CD14-positive monocyte (primary cell): ENCODE measurements at regions not wholly inside any gene's neighbourhood (a gene's known extent, or its start where the extent isn't known, plus 50 kb on each side); places are given as distances from the start of the nearest gene placed in this dataset.

ENCODE experiments used
- DNase-seq, 3 donors: peaks; one replicate each; pipeline ENCODE4 v3.0.0-alpha.2; 2011 to 2022
- H2AFZ ChIP-seq: 2 replicates; pipeline ENCODE4 v1.6.0; 2012; ENCODE audit warnings: mild to moderate bottlenecking, low read depth, low read length, inconsistent platforms; ENCODE audit not compliant: insufficient read depth, poor library complexity, severe bottlenecking
- H3K27ac ChIP-seq, 2 donors: 1 replicate in 1 of 2; 2 replicates in 1 of 2; pipeline ENCODE4 v1.5.1; 2012 to 2013; ENCODE audit warnings: low read length in 2 of 2, control low read depth in 1 of 2, inconsistent platforms in 1 of 2, low read depth in 1 of 2, mild to moderate bottlenecking in 1 of 2
- H3K27me3 ChIP-seq, 2 donors: one replicate each; pipeline versions ENCODE4 v1.6.0 to v1.6.1; 2011 to 2013; ENCODE audit warnings: low read length in 2 of 2; ENCODE audit not compliant: control insufficient read depth in 2 of 2, insufficient read depth in 2 of 2
- H3K36me3 ChIP-seq, 2 donors: replicated peaks in 1 of 2; 1 replicate in 1 of 2; 2 replicates in 1 of 2; pipeline versions ENCODE4 v1.5.1 to v1.6.1; 2012 to 2013; ENCODE audit warnings: low read length in 2 of 2, control low read depth in 1 of 2, inconsistent platforms in 1 of 2, mild to moderate bottlenecking in 1 of 2; ENCODE audit not compliant: insufficient read depth in 2 of 2, control insufficient read depth in 1 of 2
- H3K4me1 ChIP-seq, 2 donors: 1 replicate in 1 of 2; 2 replicates in 1 of 2; pipeline versions ENCODE4 v1.5.1 to v1.6.1; 2012 to 2013; ENCODE audit warnings: low read length in 2 of 2, control low read depth in 1 of 2, inconsistent platforms in 1 of 2, mild to moderate bottlenecking in 1 of 2, moderate library complexity in 1 of 2; ENCODE audit not compliant: insufficient read depth in 2 of 2, control insufficient read depth in 1 of 2
- H3K4me2 ChIP-seq: replicated peaks from 2 replicates; pipeline ENCODE3; 2012; ENCODE audit warnings: low read length, moderate library complexity, mild to moderate bottlenecking; ENCODE audit not compliant: poor library complexity, severe bottlenecking; ENCODE audit errors: extremely low read depth
- H3K4me3 ChIP-seq, 3 experiments: fragments of 200-600 bp in 1 of 3; sonication (generic) in 1 of 3; replicated peaks in 1 of 3; 1 replicate in 2 of 3; 2 replicates in 1 of 3; pipeline ENCODE4 v1.5.1; 2011 to 2013; ENCODE audit warnings: low read length in 3 of 3, mild to moderate bottlenecking in 3 of 3, control low read depth in 2 of 3, low read depth in 2 of 3, inconsistent platforms in 1 of 3, moderate library complexity in 1 of 3
- H3K79me2 ChIP-seq: 2 replicates; pipeline ENCODE4 v1.6.0; 2012; ENCODE audit warnings: mild to moderate bottlenecking, control low read depth, inconsistent platforms, low read length, moderate library complexity; ENCODE audit not compliant: insufficient read depth
- H3K9ac ChIP-seq: 2 replicates; pipeline ENCODE4 v1.6.0; 2017; ENCODE audit warnings: low read length, mild to moderate bottlenecking; ENCODE audit not compliant: insufficient read depth, poor library complexity, severe bottlenecking
- H3K9me3 ChIP-seq, 2 donors: replicated peaks in 1 of 2; 1 replicate in 1 of 2; 2 replicates in 1 of 2; pipeline versions ENCODE4 v1.5.1 to v1.6.1; 2012 to 2013; ENCODE audit warnings: low read length in 2 of 2, control low read depth in 1 of 2; ENCODE audit not compliant: control insufficient read depth in 1 of 2, insufficient read depth in 1 of 2
- H4K20me1 ChIP-seq: 2 replicates; pipeline ENCODE4 v1.6.0; 2012; ENCODE audit warnings: mild to moderate bottlenecking, low read length, control low read depth, moderate library complexity; ENCODE audit not compliant: insufficient read depth
- H3K27ac Mint-ChIP-seq, 7 donors: one replicate each; pipeline ENCODE4 v1.8.0; 2020; ENCODE audit warnings: mild to moderate bottlenecking in 7 of 7, mixed read lengths in 7 of 7, moderate library complexity in 6 of 7, inconsistent platforms in 2 of 7
- H3K27me3 Mint-ChIP-seq, 3 donors: one replicate each; pipeline ENCODE4 v1.8.0; 2021 to 2022; ENCODE audit warnings: low read depth in 3 of 3, mild to moderate bottlenecking in 3 of 3, mixed read lengths in 3 of 3, moderate library complexity in 3 of 3, inconsistent platforms in 1 of 3
- H3K36me3 Mint-ChIP-seq, 2 donors: one replicate each; pipeline ENCODE4 v1.8.0; 2020; ENCODE audit warnings: mixed read lengths in 2 of 2, inconsistent platforms in 1 of 2, mild to moderate bottlenecking in 1 of 2
- H3K4me1 Mint-ChIP-seq: one replicate; pipeline ENCODE4 v1.8.0; 2020; ENCODE audit warnings: mild to moderate bottlenecking, mixed read lengths
- H3K4me3 Mint-ChIP-seq, 2 donors: one replicate each; pipeline ENCODE4 v1.8.0; 2020; ENCODE audit warnings: mild to moderate bottlenecking in 2 of 2, mixed read lengths in 2 of 2, moderate library complexity in 1 of 2
- H3K9me3 Mint-ChIP-seq, 7 donors: one replicate each; pipeline ENCODE4 v1.8.0; 2020 to 2022; ENCODE audit warnings: mixed read lengths in 7 of 7, mild to moderate bottlenecking in 6 of 7, moderate library complexity in 6 of 7, inconsistent platforms in 2 of 7
- WGBS: methylation state at CpG from one replicate; pipeline ENCODE4 v1.1.5; 2013; ENCODE audit warnings: missing lambda C conversion rate; ENCODE audit not compliant: insufficient coverage; 5-methylcytosine and 5-hydroxymethylcytosine counted together
- intact Hi-C, 2 donors: fragments of 100-400 bp; cut with micrococcal nuclease; formaldehyde crosslinking; loops; one replicate each; pipeline versions ENCODE4 v1.15.0 to v1.15.1; 2023
- TF ChIP-seq, protein P1 (sequence below): fragments of 200-600 bp; IDR thresholded peaks from one replicate; pipeline ENCODE4 v1.8.0; 2022; ENCODE audit warnings: antibody characterized with exemption, mild to moderate bottlenecking

DNA sequence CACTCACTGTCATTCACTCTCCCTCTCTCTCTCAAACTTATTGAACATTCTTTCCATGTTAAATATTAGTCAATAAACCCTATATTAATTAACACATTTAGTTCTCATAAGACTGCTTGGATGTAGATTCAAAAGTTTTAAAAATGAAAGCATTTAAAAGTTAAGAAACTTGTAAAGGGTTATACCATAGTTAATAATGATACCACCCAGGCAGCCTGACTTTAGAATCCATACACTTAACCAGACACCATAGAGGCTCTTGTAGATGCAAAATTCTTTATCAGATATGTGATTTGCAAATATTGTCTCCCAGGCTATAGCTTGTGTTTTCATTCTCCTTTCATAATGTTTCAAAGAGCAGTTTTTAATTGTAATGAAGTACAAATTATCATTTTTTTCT, 335.8 kb upstream of the ACTBL2 start:
- H3K9me3 ChIP-seq, result peaks cover 0 to 5% of the 10 kb centered on the region in 2 donors
- H4K20me1 ChIP-seq, result no peaks in the 10 kb centered on the region
- DNase-seq, result no peak
- Mint-ChIP-seq H3K27ac (no peak overlapping the region), H3K4me1 (no peaks in the 10 kb centered on the region), H3K4me3 (no peak overlapping the region), H3K36me3 (no peaks in the 10 kb centered on the region), H3K9me3 (peaks cover 0 to 15% (median 9%) of the 10 kb centered on the region in 7 donors), H3K27me3 (peaks cover 0 to 3% (median 0%) of the 10 kb centered on the region in 3 donors)
- H3K4me2 ChIP-seq, result no peak overlapping the region
- no peaks in the 10 kb centered on the region for H3K79me2 ChIP-seq
- no peak overlapping the region for H3K4me3 ChIP-seq
- intact Hi-C loops, result no loop called here
- no peaks in the 10 kb centered on the region for H3K4me1 ChIP-seq
- no peak overlapping the region for H3K27ac ChIP-seq
- no peak overlapping the region for H3K9ac ChIP-seq
- no peaks in the 10 kb centered on the region for H3K27me3 ChIP-seq
- TF ChIP-seq, protein P1, sequence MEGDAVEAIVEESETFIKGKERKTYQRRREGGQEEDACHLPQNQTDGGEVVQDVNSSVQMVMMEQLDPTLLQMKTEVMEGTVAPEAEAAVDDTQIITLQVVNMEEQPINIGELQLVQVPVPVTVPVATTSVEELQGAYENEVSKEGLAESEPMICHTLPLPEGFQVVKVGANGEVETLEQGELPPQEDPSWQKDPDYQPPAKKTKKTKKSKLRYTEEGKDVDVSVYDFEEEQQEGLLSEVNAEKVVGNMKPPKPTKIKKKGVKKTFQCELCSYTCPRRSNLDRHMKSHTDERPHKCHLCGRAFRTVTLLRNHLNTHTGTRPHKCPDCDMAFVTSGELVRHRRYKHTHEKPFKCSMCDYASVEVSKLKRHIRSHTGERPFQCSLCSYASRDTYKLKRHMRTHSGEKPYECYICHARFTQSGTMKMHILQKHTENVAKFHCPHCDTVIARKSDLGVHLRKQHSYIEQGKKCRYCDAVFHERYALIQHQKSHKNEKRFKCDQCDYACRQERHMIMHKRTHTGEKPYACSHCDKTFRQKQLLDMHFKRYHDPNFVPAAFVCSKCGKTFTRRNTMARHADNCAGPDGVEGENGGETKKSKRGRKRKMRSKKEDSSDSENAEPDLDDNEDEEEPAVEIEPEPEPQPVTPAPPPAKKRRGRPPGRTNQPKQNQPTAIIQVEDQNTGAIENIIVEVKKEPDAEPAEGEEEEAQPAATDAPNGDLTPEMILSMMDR, result no peak
- no peaks in the 10 kb centered on the region for H3K36me3 ChIP-seq
- H2AFZ ChIP-seq, result no peak overlapping the region

DNA sequence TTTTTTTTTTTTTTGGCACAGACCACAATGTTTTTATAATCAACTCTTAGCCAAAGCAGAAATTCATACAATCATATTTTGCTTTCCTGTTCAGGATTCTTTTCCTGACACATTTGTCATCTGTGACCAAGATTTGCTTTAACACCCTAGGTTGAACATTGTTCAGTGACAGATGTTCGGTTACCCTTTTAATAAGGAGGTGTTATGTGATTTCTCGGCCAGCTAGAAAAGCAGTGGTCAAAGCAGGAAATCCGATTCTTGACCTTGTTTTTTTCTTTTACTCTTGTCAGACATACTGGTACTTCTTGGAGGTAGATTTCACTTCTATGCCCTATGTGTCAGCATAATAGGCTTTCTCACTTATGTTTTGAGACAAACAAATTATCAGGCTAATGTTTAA, 335.3 kb upstream of the ACTBL2 start:
- no peaks in the 10 kb centered on the region for H3K4me1 Mint-ChIP-seq
- WGBS, result no CpG with 5 or more reads among the region's 3 CpGs

More for the DNA sequence above, 335.3 kb upstream of the ACTBL2 start:
- Mint-ChIP-seq H3K36me3 (no peaks in the 10 kb centered on the region), H3K27me3 (peaks cover 0 to 3% (median 0%) of the 10 kb centered on the region in 3 donors), H3K4me3 (no peak overlapping the region), H3K27ac (no peak overlapping the region), H3K9me3 (peaks cover 0 to 15% (median 9%) of the 10 kb centered on the region in 7 donors)
- Histone ChIP-seq H3K4me3 (no peak overlapping the region), H3K79me2 (no peaks in the 10 kb centered on the region), H3K9me3 (peaks cover 0 to 5% of the 10 kb centered on the region in 2 donors), H2AFZ (no peak overlapping the region), H3K4me1 (no peaks in the 10 kb centered on the region), H3K4me2 (no peak overlapping the region), H3K9ac (no peak overlapping the region), H4K20me1 (no peaks in the 10 kb centered on the region), H3K36me3 (no peaks in the 10 kb centered on the region), H3K27ac (no peak overlapping the region), H3K27me3 (no peaks in the 10 kb centered on the region)
- intact Hi-C loops, result no loop called here
- no peak for DNase-seq
- TF ChIP-seq, protein P1, result no peak
